ENCODE measurements at regions not wholly inside any gene's neighbourhood (a gene's known extent, or its start where the extent isn't known, plus 50 kb on each side); places are given as distances from the start of the nearest gene placed in this dataset.

GRCh38 chr3:20511863-20512505 is 326.0 kb upstream of the SGO1 start:
- Histone ChIP-seq H3K9me3 (ENCODE audit: control insufficient read depth, insufficient read depth, low read length) (no peaks in the 10 kb centered on the region), H3K27me3 (ENCODE audit: control insufficient read depth, insufficient read depth, low read length) (no peaks in the 10 kb centered on the region), H3K27ac (ENCODE audit: low read depth, low read length) (no peak overlapping the region), H3K4me3 (ENCODE audit: low read depth, low read length) (no peak overlapping the region)
- peak; percentile 3 for DNase-seq (ENCODE audit: low read depth, low spot score)
- TF ChIP-seq CTCF (IDR thresholded peaks at IDR 0.05; ENCODE audit: low read depth, low read length), result peak; percentile 71
- ChIA-PET CTCF (interaction anchor here (0.6 to 3.9 kb wide), 13 partner anchors 10 to 1383 kb away, joined by 3 to 25 read pairs (median 4); no protein-coding TSS in a partner anchor), POLR2A (no interaction called here)

GRCh38 chr3:20510396-20510795 is 324.4 kb upstream of the SGO1 start:
- no peaks in the 10 kb centered on the region for H3K9me3 ChIP-seq (ENCODE audit: control insufficient read depth, insufficient read depth, low read length)
- no peaks in the 10 kb centered on the region for H3K27me3 ChIP-seq (ENCODE audit: control insufficient read depth, insufficient read depth, low read length)
- no peak for TF ChIP-seq CTCF (IDR thresholded peaks at IDR 0.05; ENCODE audit: low read depth, low read length)
- no peak overlapping the region for H3K4me3 ChIP-seq (ENCODE audit: low read depth, low read length)
- DNase-seq (ENCODE audit: low read depth, low spot score), result no peak
- H3K27ac ChIP-seq (ENCODE audit: low read depth, low read length), result no peak overlapping the region
- ChIA-PET POLR2A (no interaction called here), CTCF (interaction anchor here (1.0 to 3.9 kb wide), 7 partner anchors 8 to 1612 kb away, joined by 3 to 25 read pairs (median 6); no protein-coding TSS in a partner anchor)

GRCh38 chr3:20503394-20504082 is 317.5 kb upstream of the SGO1 start:
- Histone ChIP-seq H3K4me3 (ENCODE audit: low read depth, low read length) (no peak overlapping the region), H3K27me3 (ENCODE audit: control insufficient read depth, insufficient read depth, low read length) (no peaks in the 10 kb centered on the region), H3K27ac (ENCODE audit: low read depth, low read length) (no peak overlapping the region), H3K9me3 (ENCODE audit: control insufficient read depth, insufficient read depth, low read length) (no peaks in the 10 kb centered on the region)
- DNase-seq (ENCODE audit: low read depth, low spot score), result no peak
- TF ChIP-seq CTCF (IDR thresholded peaks at IDR 0.05; ENCODE audit: low read depth, low read length), result no peak
- POLR2A ChIA-PET, result no interaction called here
- CTCF ChIA-PET, result interaction anchor here (1.3 kb wide), 1 partner anchor 7 kb away, joined by 6 read pairs; no protein-coding TSS in a partner anchor

- ChIA-PET CTCF (no interaction called here), POLR2A (no interaction called here)
- H3K4me3 ChIP-seq (ENCODE audit: low read depth, low read length), result no peak overlapping the region
- no peaks in the 10 kb centered on the region; the same call in 1 of the 2 replicates for H3K9me3 ChIP-seq (ENCODE audit: control insufficient read depth, insufficient read depth, low read length)
- no peaks in the 10 kb centered on the region for H3K27me3 ChIP-seq (ENCODE audit: control insufficient read depth, insufficient read depth, low read length)
- no peak overlapping the region for H3K27ac ChIP-seq (ENCODE audit: low read depth, low read length)
- no peak for DNase-seq (ENCODE audit: low read depth, low spot score)
- no peak for TF ChIP-seq CTCF (IDR thresholded peaks at IDR 0.05; ENCODE audit: low read depth, low read length)
These were observed 305.0 kb upstream of the SGO1 start for GRCh38 chr3:20490996-20491395.

- TF ChIP-seq CTCF (IDR thresholded peaks at IDR 0.05; ENCODE audit: low read depth, low read length), result no peak
- no peak for DNase-seq (ENCODE audit: low read depth, low spot score)
- CTCF ChIA-PET, result no interaction called here
- no peak overlapping the region for H3K4me3 ChIP-seq (ENCODE audit: low read depth, low read length)
- no peak overlapping the region for H3K27ac ChIP-seq (ENCODE audit: low read depth, low read length)
- POLR2A ChIA-PET, result no interaction called here
- no peaks in the 10 kb centered on the region for H3K9me3 ChIP-seq (ENCODE audit: control insufficient read depth, insufficient read depth, low read length)
- H3K27me3 ChIP-seq (ENCODE audit: control insufficient read depth, insufficient read depth, low read length), result no peaks in the 10 kb centered on the region
These were observed 302.1 kb upstream of the SGO1 start for GRCh38 chr3:20488151-20488550.

All from AG04450 (cell line).